Central memory CD8-positive, alpha-beta T cell (primary cell): ENCODE measurements at regions not wholly inside any gene's neighbourhood (a gene's known extent, or its start where the extent isn't known, plus 50 kb on each side); places are given as distances from the start of the nearest gene placed in this dataset.

Experiments
- ATAC-seq: fragments of 150-1000 bp; cut with Tn5 transposase; replicated peaks from 2 replicates; pipeline ENCODE4 v1.10.0; 2022; ENCODE audit warnings: mild to moderate bottlenecking, moderate FRiP score, moderate number of reproducible peaks; ENCODE audit not compliant: poor library complexity, severe bottlenecking; ENCODE audit errors: extremely low read depth
- DNase-seq, 2 donors: peaks; one replicate each; pipeline ENCODE4 v3.0.0; 2021; ENCODE audit warnings: low spot score in 2 of 2
- H3K27ac Mint-ChIP-seq: one replicate; pipeline ENCODE4 v1.8.0; 2022; ENCODE audit warnings: low read depth, mild to moderate bottlenecking, moderate library complexity, mixed read lengths
- H3K27me3 Mint-ChIP-seq: one replicate; pipeline ENCODE4 v1.8.0; 2022; ENCODE audit warnings: mixed read lengths
- H3K36me3 Mint-ChIP-seq: one replicate; pipeline ENCODE4 v1.8.0; 2022; ENCODE audit warnings: mild to moderate bottlenecking, moderate library complexity, mixed read lengths; ENCODE audit not compliant: insufficient read depth
- H3K4me1 Mint-ChIP-seq: one replicate; pipeline ENCODE4 v1.8.0; 2022; ENCODE audit warnings: mixed read lengths
- H3K4me3 Mint-ChIP-seq: one replicate; pipeline ENCODE4 v1.8.0; 2022; ENCODE audit warnings: mild to moderate bottlenecking, moderate library complexity, mixed read lengths
- H3K9me3 Mint-ChIP-seq: one replicate; pipeline ENCODE4 v1.8.0; 2022; ENCODE audit warnings: mixed read lengths

DNA sequence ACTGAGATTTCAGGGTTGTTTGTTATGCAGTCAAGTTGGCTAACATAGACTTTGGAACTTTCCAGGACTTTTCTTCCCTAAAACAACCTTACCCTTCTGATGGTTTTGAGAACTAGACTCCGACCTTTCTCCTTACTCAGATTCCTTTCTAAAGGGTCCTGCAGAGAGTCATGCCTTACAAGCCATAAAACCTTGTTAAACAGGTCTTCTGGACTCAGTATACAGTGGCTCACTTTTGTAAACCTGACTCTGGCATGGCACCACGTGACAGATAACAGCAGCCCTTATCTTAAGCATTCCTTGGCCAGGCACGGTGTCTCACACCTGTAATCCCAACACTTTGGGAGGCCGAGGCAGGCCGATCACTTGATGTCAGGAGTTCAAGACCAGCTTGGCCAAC, 253.2 kb upstream of the RAB6C start:
- H3K9me3 Mint-ChIP-seq = no peaks in the 10 kb centered on the region
- H3K27me3 Mint-ChIP-seq = peaks cover 9% of the 10 kb centered on the region
- ATAC-seq = no peak
- H3K36me3 Mint-ChIP-seq = peaks cover 4% of the 10 kb centered on the region
- no peak overlapping the region for H3K4me3 Mint-ChIP-seq
- H3K27ac Mint-ChIP-seq = no peak overlapping the region
- H3K4me1 Mint-ChIP-seq = no peaks in the 10 kb centered on the region
- no peak for DNase-seq

DNA sequence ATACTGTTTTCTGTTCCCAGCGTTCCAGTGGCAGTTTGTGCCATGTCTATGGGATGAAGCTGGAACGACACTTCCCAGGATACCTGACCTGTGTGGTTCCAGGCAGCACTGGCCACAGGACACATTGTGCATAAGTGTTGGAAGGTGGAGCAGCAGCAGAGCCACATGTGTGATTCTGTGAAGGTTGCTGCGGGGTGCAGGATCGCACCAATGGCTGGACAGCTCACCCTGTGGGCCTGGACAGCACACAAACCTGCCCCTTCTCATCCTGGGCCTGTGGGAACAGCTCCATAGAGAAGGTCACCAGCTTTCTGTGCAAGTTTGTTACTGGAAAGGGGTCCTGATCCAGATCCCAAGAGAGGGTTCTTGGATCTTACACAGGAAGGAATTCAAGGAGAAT, 252.2 kb upstream of the RAB6C start:
- DNase-seq (no peak), ATAC-seq (no peak)
- Mint-ChIP-seq H3K27ac (no peak overlapping the region), H3K4me3 (no peak overlapping the region), H3K27me3 (peaks cover 9% of the 10 kb centered on the region), H3K36me3 (peaks cover 4% of the 10 kb centered on the region), H3K4me1 (no peaks in the 10 kb centered on the region), H3K9me3 (no peaks in the 10 kb centered on the region)

DNA sequence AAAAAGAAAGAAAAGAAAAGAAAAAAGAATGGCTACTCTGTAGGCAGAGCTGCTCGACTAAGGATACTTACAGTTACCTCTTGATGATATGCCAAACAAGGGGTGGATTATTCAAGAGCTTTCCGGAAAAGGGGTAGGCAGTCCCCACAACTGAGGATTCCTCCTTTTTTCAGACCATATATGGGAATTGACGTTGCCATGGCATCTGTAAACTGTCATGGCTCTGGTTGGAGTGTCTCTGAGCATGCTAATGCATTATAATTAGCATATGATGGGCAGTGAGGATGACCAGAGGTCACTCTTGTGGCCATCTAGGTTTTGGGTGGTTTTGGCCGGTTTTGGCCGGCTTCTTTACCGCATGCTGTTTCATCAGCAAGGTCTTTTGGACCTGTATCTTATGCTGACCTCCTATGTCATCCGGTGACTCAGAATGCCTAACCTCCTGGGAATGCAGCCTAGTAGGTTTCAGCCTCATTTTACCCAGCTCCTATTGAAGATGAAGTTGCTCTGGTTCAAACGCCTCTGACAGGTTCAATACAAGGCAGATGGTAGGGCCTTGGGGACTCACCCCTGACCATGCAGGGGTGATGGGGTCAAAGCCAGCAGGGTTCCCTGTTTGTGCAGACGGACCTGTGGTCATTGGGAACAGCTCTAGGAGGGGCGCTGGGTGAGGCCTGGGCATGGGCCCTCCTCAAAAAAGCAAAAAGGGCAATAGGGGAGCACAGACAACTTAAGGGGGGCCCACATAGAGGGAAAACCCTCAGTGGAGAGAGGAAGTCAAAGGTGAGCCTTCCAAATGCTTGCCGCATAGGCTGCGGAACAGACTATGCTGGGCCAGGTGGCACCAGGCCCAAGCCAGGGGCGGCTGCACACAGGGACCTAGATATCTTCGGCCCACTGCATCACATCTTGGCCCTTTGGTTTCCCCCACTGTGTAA, 251.2 kb upstream of the RAB6C start:
- peaks cover 4% of the 10 kb centered on the region for H3K36me3 Mint-ChIP-seq
- H3K27me3 Mint-ChIP-seq = peaks cover 9% of the 10 kb centered on the region
- DNase-seq = no peak
- no peak for ATAC-seq
- no peak overlapping the region for H3K4me3 Mint-ChIP-seq
- no peaks in the 10 kb centered on the region for H3K4me1 Mint-ChIP-seq
- H3K9me3 Mint-ChIP-seq = no peaks in the 10 kb centered on the region
- H3K27ac Mint-ChIP-seq = no peak overlapping the region

DNA sequence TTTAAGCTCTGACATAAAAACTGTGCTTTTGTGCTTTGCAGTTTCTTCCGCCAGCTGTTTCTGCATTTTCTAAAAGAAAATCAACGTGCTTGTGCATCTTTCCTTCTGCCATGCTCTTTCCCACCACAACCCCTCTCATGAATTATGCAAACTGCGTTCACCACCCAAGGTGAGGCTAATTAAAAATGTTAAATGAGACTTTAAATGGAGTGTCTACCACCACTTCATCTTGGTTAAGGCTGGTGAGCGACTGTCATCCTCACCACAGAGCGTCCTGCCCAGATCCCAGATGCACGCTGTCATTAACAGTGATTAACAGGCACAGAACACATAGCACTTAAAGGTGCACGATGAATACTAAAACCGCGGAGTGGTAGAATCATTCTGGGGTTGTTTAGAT, 250.5 kb upstream of the RAB6C start:
- DNase-seq = no peak

DNA sequence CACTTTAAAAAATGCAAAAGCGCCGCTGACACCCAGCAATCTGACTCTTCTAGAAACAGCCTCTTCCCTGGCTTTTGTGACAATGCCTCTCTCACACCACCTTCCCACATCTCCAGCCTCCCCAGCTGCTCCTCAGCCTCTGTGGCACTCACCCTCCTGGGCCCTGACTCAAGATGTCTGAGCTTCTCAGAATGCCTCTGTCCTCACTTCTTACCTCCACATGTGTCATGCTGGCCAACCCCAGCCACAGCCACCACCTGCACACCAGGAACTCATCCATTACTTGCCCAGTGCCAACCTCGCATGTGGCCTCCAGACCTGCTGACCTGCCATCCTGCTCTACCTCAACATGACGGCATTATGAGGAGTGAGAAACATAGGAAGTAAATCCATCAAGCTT, 249.8 kb upstream of the RAB6C start:
- no peak for DNase-seq
- no peak for ATAC-seq
- no peak overlapping the region for H3K27ac Mint-ChIP-seq
- peaks cover 1% of the 10 kb centered on the region for H3K36me3 Mint-ChIP-seq
- H3K4me3 Mint-ChIP-seq = no peak overlapping the region
- H3K27me3 Mint-ChIP-seq = peaks cover 9% of the 10 kb centered on the region
- H3K4me1 Mint-ChIP-seq = no peaks in the 10 kb centered on the region
- H3K9me3 Mint-ChIP-seq = no peaks in the 10 kb centered on the region

More for the DNA sequence above, 250.5 kb upstream of the RAB6C start:
- Mint-ChIP-seq H3K9me3 (no peaks in the 10 kb centered on the region), H3K36me3 (peaks cover 2% of the 10 kb centered on the region), H3K4me3 (no peak overlapping the region), H3K27ac (no peak overlapping the region), H3K4me1 (no peaks in the 10 kb centered on the region), H3K27me3 (peaks cover 9% of the 10 kb centered on the region)
- no peak for ATAC-seq

DNA sequence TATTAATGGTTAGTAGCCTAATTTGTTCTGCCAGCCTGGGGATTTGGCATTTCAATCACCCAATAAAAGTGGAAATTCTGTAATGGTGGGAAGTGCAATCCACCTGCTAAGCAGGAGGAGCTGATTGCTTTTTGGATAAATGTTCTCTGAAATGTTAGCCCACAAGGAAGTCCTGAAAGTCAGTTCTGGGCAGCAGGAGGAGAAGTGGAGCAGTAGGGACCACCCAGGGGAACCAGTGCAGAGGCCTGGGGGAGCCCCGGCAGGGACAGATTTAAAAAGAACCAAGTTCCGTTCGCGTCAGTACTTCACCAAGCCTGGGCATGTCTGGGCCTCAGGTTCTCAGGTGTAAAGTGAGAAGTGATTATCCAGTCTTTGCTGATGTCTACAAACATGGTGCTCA, 248.5 kb upstream of the RAB6C start:
- Mint-ChIP-seq H3K27me3 (peaks cover 9% of the 10 kb centered on the region), H3K27ac (no peak overlapping the region), H3K4me1 (no peaks in the 10 kb centered on the region), H3K4me3 (no peak overlapping the region), H3K9me3 (no peaks in the 10 kb centered on the region), H3K36me3 (peaks cover 1% of the 10 kb centered on the region)
- no peak for DNase-seq
- ATAC-seq = no peak

DNA sequence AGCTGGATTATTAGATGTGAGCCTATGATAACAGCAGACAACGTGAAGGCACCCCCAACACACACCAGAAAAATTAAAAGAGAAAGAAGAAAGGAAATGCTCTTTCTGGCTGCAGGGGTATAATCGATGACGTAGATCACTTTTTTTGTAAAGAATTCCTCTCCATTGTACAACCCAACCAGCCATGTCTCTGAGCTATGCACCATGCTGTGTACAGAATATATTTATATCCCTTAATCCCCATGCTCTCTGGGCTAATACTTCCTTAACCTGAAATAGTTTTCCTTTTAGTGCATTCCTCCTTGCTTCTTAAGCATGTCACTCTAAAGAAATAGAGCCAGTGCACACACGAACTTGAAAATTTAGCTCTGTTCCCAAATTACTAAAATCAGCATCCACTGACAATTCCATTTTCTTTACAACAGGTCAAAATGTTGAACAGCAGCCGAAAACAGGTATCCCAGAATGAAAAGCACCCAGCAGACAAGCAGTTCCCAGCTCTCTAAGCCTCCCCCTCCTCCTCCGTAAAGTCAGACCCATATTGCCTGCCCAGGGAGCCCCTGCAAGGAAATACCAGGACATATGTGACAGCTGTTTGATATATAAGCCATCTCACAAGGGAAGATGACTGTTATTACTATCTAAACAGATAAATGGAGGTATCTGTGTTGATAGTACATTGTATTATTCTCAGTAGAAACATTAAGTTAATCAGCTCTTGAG, 247.4 kb upstream of the RAB6C start:
- Mint-ChIP-seq H3K27me3 (peaks cover 9% of the 10 kb centered on the region), H3K36me3 (no peaks in the 10 kb centered on the region), H3K27ac (no peak overlapping the region), H3K4me1 (no peaks in the 10 kb centered on the region), H3K4me3 (no peak overlapping the region), H3K9me3 (no peaks in the 10 kb centered on the region)
- ATAC-seq = no peak
- DNase-seq = no peak

DNA sequence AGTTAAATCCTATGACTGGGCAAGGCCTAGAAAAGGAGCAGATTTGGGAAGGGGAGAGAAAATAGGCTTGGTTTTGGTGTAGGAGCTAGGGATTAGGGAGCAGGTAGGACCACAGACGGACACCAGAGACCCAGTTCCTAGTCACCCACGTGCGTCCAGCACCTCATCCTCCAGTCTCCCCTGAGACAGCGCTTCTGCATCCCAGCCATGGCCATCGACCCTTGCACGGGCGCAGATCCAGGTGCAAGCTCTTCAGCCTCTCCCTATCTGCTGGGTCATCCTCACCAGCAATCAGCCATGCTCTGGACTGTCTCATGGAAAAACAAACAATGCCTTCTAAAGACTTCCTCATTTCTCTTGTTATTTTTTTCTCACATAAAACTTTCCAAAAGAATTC, 246.8 kb upstream of the RAB6C start:
- H3K9me3 Mint-ChIP-seq = no peaks in the 10 kb centered on the region
- no peak for DNase-seq
- H3K27ac Mint-ChIP-seq = no peak overlapping the region
- no peaks in the 10 kb centered on the region for H3K36me3 Mint-ChIP-seq
- H3K4me3 Mint-ChIP-seq = no peak overlapping the region
- peaks cover 9% of the 10 kb centered on the region for H3K27me3 Mint-ChIP-seq
- H3K4me1 Mint-ChIP-seq = no peaks in the 10 kb centered on the region
- ATAC-seq = no peak

DNA sequence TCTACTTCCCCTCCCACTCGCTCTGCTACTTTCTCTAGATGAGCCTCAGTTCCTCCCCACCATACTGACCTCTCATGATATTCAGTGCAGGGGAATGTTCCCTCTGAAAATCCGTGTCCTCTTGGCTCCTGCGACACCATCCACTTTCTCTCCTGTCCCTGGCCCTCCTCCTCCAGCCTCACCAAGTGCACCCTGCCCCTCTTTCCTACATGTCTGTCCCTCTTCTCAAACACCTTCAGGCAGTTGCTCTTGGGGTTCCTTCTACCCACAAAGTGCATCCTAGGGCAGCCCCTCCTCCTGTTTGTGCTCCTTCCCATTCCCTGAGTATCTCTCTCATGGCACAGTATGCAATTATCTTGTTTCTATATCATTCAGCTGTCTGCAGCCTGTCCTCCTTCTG, 246.4 kb upstream of the RAB6C start:
- DNase-seq (no peak), ATAC-seq (no peak)
- H3K27me3 Mint-ChIP-seq = peaks cover 9% of the 10 kb centered on the region
- no peak overlapping the region for H3K4me3 Mint-ChIP-seq
- no peak overlapping the region for H3K27ac Mint-ChIP-seq
- H3K36me3 Mint-ChIP-seq = no peaks in the 10 kb centered on the region
- H3K9me3 Mint-ChIP-seq = no peaks in the 10 kb centered on the region
- no peaks in the 10 kb centered on the region for H3K4me1 Mint-ChIP-seq

DNA sequence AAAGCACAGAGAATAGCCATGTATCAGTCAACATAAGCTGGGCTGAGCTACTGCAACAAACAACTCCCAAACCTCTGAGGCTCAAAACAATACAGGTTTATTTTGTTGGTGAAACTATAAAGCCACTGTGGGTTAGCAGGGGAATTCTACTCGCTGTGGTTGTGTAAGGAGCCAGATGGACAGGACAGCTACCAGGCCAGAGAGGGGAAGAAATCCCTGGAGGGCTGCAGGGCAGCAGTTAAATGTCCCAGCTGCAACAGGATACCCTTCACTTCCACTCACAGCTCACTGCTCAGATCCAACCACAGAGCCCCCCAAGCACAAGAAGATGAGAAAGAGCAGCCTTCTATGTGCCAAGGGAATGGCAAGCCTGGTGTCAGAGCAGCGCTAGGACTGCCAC, 245.9 kb upstream of the RAB6C start:
- no peaks in the 10 kb centered on the region for H3K4me1 Mint-ChIP-seq
- H3K27me3 Mint-ChIP-seq = peaks cover 9% of the 10 kb centered on the region
- H3K27ac Mint-ChIP-seq = no peak overlapping the region
- no peak for ATAC-seq
- no peaks in the 10 kb centered on the region for H3K9me3 Mint-ChIP-seq
- no peak overlapping the region for H3K4me3 Mint-ChIP-seq
- H3K36me3 Mint-ChIP-seq = no peaks in the 10 kb centered on the region
- no peak for DNase-seq

DNA sequence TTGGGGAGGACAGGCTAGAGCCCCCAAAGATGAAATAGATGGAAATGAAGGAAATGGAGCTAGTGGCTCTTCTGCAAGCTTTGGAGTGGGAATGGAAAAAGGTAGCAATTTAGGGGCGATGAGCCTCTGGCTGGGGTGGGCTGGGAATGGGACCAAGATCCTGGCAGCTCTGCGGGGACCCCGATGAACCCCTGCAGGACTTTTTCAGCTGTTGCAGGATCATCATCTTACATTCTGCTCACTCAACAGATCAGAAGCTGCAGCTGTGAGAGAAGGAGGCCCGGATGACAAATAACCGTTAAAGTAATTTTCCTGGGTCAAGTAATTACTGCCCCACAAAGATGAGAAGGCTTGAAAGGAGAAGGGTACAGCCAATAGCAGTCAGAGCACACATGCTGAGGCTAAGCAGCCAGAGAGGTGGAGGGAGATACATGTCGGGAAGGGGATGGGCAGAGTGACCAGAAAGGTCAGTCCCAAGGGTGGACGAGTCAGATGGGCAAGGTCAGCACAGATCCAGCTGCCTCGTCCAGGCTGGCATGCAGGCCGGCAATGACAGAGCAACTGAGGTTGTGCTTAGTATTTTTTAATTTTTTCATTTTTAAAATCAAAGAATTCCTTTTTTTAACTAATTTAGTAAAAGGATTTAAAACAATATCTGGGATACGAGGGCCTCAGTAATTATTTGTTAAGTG, 245.0 kb upstream of the RAB6C start:
- H3K27ac Mint-ChIP-seq = no peak overlapping the region
- DNase-seq = no peak
- H3K27me3 Mint-ChIP-seq = peaks cover 7% of the 10 kb centered on the region
- no peaks in the 10 kb centered on the region for H3K36me3 Mint-ChIP-seq
- H3K4me3 Mint-ChIP-seq = no peak overlapping the region
- H3K4me1 Mint-ChIP-seq = no peaks in the 10 kb centered on the region
- H3K9me3 Mint-ChIP-seq = no peaks in the 10 kb centered on the region
- ATAC-seq = no peak

DNA sequence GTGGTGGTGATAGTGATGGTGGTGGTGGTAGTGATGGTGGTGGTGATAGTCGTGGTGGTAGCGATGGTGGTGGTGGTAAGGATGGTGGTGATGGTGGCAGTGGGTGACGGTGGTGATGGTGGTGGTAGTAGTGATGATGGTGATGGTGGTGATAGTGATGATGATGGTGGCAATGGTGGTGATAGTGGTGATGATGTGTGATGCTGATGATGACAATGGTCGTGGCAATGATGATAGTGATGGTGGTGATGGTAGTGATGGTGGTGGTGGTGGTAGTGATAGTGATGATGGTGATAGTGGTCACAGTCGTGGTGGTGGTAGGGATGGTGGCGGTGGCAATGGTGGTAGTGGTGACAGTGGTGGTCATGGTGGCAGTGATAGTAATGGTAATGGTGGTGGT, 243.9 kb upstream of the RAB6C start:
- Mint-ChIP-seq H3K4me3 (no peak overlapping the region), H3K9me3 (peaks cover 3% of the 10 kb centered on the region), H3K36me3 (no peaks in the 10 kb centered on the region), H3K4me1 (no peaks in the 10 kb centered on the region), H3K27ac (no peak overlapping the region), H3K27me3 (peaks cover 9% of the 10 kb centered on the region)
- ATAC-seq (no peak), DNase-seq (no peak)
